KBM-7 (cell line): ENCODE measurements at regions not wholly inside any gene's neighbourhood (a gene's known extent, or its start where the extent isn't known, plus 50 kb on each side); places are given as distances from the start of the nearest gene placed in this dataset.

Experiments
- DNase-seq: peaks from one replicate; pipeline ENCODE4 v3.0.0-alpha.2; 2015
- in situ Hi-C: fragments of 300-500 bp; cut with MboI; formaldehyde crosslinking; loops from 2 replicates; pipeline ENCODE4 v1.14.3; 2020; ENCODE audit warnings: low sequenced_read_pairs, low pct_unique_long_range_greater_than_20kb, mixed read lengths

- in situ Hi-C loops = no loop called here
- no peak for DNase-seq
Observed at GRCh38 chr11:106208760-106209159, 131.3 kb downstream of the AASDHPPT start.

- no peak for DNase-seq
- in situ Hi-C loops = no loop called here
Observed at GRCh38 chr11:106212081-106212480, 134.6 kb downstream of the AASDHPPT start.

DNA sequence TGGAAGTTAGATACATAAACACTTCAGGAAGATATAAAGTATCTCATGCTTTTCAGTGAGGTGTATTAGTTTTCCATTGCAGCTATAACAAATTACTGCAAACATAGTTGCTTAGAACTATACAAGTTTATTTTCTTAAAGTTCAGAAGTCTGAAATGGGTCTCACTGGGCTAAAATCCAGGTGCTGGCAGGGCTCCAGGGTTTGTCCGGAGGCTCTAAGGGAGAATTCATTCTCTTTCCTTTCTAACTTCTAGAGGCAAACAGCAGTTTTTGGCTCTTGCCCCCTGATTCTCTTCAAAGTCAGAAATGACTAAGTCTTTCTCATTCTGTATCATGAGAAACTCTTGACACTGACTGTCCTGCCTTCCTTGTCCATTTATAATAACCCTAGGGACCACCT is 138.8 kb downstream of the AASDHPPT start:
- no peak for DNase-seq
- in situ Hi-C loops = no loop called here

DNA sequence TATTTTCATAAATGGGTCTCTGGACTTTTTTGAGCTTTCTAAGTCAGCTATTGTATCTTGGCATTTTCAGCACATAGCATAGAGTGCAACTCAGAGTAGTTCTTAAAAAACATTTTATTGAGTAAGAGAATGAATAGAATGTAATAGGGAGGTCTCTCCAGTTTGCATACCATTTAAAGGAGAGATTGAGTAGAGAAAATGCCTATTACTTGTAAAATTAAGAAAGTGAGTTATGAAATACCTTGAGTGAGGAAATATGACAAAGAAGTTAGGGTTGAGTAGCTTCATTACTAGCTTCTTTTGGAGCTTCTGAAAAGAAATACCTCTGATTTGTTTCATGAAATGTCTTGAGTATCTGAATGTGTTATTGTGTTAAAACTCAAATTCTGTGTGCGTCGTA is 140.0 kb downstream of the AASDHPPT start:
- in situ Hi-C loops = no loop called here
- DNase-seq = no peak

DNA sequence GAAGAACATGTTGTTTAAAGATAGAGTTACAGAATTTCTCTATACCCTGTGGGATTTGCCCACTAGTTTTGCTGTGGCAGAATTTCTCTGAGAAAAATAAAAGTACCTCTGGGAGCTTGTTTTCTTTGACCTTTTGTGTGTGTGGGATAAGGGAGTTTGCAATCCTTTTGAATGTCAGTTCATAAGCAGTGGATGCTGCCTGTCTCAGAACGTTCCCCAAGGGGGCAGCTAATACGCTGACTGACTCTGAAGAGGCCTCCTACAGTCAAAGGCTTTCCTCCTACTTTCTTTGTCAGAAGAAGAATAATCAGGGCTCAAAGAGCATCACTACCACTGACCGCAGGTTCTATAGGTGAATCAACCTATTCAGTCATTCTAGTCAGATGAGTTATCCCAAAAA is 140.6 kb downstream of the AASDHPPT start:
- DNase-seq = no peak
- in situ Hi-C loops = no loop called here

- in situ Hi-C loops = no loop called here
Observed at GRCh38 chr11:106222626-106223025, 145.2 kb downstream of the AASDHPPT start.

GRCh38 chr11:106224172-106224571 is 146.7 kb downstream of the AASDHPPT start:
- no peak for DNase-seq
- in situ Hi-C loops = no loop called here

More at GRCh38 chr11:106222626-106223025, 145.2 kb downstream of the AASDHPPT start:
- no peak for DNase-seq

- no peak for DNase-seq
- in situ Hi-C loops = no loop called here
Observed at GRCh38 chr11:106228996-106229395, 151.5 kb downstream of the AASDHPPT start.

DNA sequence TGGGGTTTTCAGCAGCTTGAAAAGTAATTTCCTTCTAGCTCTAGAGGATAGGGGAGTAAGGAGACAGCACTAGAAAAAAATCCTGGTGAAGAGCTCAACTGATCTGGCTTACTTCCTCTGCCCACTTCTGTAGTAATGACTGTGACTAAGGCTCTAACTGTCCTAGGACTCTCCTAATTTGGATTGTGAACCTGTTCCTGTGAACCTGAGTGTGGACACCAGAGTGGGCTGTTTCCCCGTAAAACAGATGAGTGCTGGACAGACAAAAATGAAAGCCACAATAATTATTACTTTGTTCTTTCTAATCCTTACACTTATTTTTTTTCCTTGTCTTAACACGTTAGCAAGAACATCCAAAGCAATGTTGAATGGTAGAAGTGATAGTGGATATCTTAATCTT is 154.1 kb downstream of the AASDHPPT start:
- DNase-seq = no peak
- in situ Hi-C loops = no loop called here

- in situ Hi-C loops = no loop called here
Observed at GRCh38 chr11:106233191-106233590, 155.7 kb downstream of the AASDHPPT start.

DNA sequence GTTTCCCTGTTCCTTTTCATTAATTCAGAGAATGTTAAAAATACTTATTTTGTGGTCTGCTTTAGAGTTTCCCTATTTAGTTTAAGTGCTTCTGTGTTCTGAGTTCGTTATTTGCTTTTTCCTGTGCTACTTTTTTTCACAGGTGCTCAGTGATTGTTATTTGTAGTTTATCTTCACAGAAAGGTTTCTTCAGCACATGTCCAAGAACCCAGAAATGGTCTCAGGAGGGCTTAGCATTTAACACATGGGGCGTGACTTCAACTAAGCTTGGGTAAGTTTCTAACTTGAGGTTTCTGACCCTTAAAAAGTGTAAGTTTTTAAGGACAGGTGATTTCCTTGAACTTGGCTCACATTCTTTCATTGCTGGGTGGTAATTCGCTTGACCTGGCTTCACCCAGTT is 157.3 kb downstream of the AASDHPPT start:
- in situ Hi-C loops = no loop called here
- no peak for DNase-seq

More at GRCh38 chr11:106233191-106233590, 155.7 kb downstream of the AASDHPPT start:
- DNase-seq = no peak

GRCh38 chr11:106236295-106236694 is 158.8 kb downstream of the AASDHPPT start:
- in situ Hi-C loops = no loop called here
- DNase-seq = no peak

- DNase-seq = no peak
- in situ Hi-C loops = no loop called here
Observed at GRCh38 chr11:106238704-106239360, 161.4 kb downstream of the AASDHPPT start.

DNA sequence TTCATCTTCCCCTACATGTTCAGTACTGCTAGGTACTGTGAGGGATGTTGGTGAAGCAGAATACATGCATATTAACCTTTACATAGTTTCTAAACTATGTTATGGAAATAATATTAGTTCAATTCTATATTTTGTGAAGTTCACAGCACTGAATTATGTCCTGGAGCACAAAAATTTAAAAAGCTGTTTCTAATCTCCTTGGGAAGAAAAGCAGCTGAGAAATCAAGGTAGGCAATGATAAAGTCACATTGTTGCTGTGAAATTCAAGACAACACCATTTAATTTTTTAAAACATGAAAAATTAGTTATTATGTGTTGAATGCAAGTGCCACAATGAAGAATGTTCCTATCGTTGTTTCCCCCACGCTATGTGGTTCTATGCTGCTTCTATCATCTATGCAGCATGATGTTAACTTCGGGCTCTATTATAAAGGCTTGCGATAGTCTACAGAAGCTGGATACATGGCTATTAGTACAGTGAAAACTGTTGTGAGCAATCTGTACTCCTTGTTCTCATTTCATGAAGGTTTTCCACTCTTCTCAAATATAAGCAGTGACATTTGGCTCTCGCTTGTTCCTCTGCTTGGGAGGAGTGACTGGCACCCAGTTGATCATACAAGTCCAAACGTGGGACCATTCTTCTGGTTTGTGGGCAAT is 164.3 kb downstream of the AASDHPPT start:
- in situ Hi-C loops = no loop called here
- DNase-seq = no peak

- in situ Hi-C loops = no loop called here
- DNase-seq = no peak
Observed at GRCh38 chr11:106242718-106243415, 165.4 kb downstream of the AASDHPPT start.

DNA sequence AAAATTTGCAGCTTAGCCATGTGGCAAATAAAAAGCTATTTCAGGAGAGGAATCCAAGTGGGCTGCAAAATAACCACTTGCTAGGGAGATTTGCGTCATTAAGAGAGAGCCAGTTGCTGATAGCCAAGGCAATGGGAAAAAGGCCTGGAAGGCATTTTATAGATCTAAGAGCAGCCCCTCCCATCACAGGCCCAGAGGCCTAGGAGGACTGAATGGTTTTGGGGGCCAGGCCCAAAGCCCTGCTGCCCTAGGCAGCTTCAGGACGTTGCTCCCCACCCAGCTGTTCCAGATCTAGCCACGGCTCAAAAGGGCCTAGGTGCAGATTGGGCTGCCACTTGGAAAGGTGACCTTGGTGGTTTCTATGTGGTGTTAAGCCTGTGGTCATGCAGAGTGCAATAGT is 169.0 kb downstream of the AASDHPPT start:
- DNase-seq = no peak
- in situ Hi-C loops = no loop called here

DNA sequence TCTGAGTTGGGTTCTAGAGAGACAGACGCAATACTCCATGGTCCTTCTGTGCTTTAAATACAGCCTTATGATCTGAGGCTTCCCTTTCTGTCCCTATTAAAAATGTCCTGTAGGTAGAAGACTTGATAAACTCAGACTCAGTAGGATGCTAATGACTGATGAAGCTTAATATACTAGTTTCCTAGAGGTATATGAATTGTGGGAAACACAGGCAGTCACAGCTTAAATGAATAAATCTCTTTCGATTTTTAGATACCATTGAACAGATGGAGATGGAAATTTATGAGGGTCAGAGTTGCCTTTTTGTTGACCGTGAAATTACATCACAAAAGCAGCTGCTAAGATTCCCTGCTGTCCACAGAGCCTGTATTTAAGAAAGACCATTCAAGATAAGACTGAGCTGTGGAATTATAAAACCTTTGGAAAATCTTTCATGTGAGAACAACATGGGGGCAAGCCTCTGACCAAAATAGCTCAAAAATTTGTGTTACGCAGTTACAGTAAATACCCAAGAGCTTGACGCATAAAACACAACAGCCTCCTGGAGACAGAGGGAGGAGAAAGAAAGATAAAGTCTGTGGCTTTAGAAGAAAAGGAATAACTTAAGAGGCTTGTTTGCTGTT is 172.3 kb downstream of the AASDHPPT start:
- DNase-seq = no peak
- in situ Hi-C loops = no loop called here

GRCh38 chr11:106262852-106263251 is 185.4 kb downstream of the AASDHPPT start:
- in situ Hi-C loops = no loop called here
- no peak for DNase-seq

DNA sequence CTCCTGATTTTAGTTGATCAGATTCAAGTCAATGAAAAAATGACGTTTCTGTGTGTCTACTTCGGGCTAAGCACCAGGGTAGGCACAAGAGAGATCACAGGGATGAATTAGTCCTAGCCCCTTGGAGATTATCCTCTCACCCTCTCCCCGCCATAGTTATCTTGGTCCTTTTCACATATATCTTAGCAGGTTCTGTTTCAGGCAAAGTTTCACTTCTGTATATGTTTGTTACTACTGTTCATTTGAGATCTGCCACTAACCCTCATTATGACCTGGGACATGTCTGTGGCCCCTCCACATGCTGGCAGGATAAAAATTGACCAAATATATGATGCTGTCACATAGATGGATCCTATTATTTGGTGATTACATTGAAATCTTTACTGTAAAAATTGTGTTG is 186.1 kb downstream of the AASDHPPT start:
- in situ Hi-C loops = no loop called here
- no peak for DNase-seq

- DNase-seq = no peak
- in situ Hi-C loops = no loop called here
Observed at GRCh38 chr11:106271086-106271485, 193.6 kb downstream of the AASDHPPT start.
